Colonic mucosa (tissue), 4 donors: ENCODE measurements at regions not wholly inside any gene's neighbourhood (a gene's known extent, or its start where the extent isn't known, plus 50 kb on each side); places are given as distances from the start of the nearest gene placed in this dataset.
"Not testable (repeated sequence)": the region's sequence is repeated elsewhere in the genome, so short reads cannot be mapped to it uniquely, and the experiment has no call there.

ENCODE experiments used
- DNase-seq: peaks from one replicate; pipeline ENCODE4 v3.0.0-alpha.2; 2020
- H3K27ac ChIP-seq: fragments of 200-600 bp; one replicate; pipeline ENCODE4 v1.8.0; 2021
- H3K27me3 ChIP-seq: fragments of 200-600 bp; one replicate; pipeline ENCODE4 v1.8.0; 2021
- H3K36me3 ChIP-seq: fragments of 200-600 bp; one replicate; pipeline ENCODE4 v1.8.0; 2021
- H3K4me1 ChIP-seq: fragments of 200-600 bp; one replicate; pipeline ENCODE4 v1.8.0; 2021; ENCODE audit warnings: mild to moderate bottlenecking
- H3K4me3 ChIP-seq: fragments of 200-600 bp; one replicate; pipeline ENCODE4 v1.8.0; 2021
- H3K9ac ChIP-seq, 2 donors: one replicate each; pipeline ENCODE4 v1.7.0; 2013; ENCODE audit warnings: control low read depth in 2 of 2, low read depth in 2 of 2, low read length in 2 of 2
- H3K9me3 ChIP-seq: fragments of 200-600 bp; one replicate; pipeline ENCODE4 v1.8.0; 2021
- CTCF ChIP-seq: fragments of 200-600 bp; IDR thresholded peaks from one replicate; pipeline ENCODE4 v1.8.0; 2022; ENCODE audit warnings: antibody characterized with exemption, mild to moderate bottlenecking
- intact Hi-C: fragments of 100-400 bp; cut with DNase I; formaldehyde crosslinking; loops from one replicate; pipeline ENCODE4 v1.14.1; 2022
- donor health status: healthy.
- donor health status: DM: no; HTN: no; CAD: no.
- donor health status: DM: no; HTN: no; CAD: no.

- H3K36me3 ChIP-seq: no peaks in the 10 kb centered on the region
- no peak for DNase-seq
- H3K27me3 ChIP-seq: no peaks in the 10 kb centered on the region
- TF ChIP-seq CTCF: no peak
- no peak overlapping the region for H3K9ac ChIP-seq
- intact Hi-C loops: no loop called here
- H3K4me1 ChIP-seq: no peaks in the 10 kb centered on the region
- no peak overlapping the region for H3K27ac ChIP-seq
- H3K9me3 ChIP-seq: no peaks in the 10 kb centered on the region
- H3K4me3 ChIP-seq: no peak overlapping the region
Measured at GRCh38 chr14:66268802-66269334, 217.3 kb upstream of the CCDC196 start.

DNA sequence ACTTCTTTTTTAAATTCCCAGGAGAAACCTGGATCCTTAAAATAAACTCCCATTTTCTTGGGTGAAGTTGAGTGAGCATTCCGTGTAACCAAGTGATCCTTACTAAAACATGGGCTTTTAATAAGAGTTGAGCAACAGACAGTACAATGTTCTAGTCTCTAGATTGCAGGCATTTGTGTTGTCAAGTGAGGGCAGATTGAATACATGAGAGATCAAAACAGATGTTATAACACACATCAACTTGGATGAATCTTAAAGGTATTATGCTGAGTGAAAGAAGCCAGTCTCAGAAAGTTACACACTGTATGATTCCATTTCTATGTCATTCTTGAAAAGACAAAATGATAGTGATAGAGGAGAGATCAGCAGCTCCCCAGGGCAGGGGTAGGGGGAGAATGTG lies 213.9 kb upstream of the CCDC196 start:
- Histone ChIP-seq H3K9me3 (no peaks in the 10 kb centered on the region), H3K36me3 (no peaks in the 10 kb centered on the region), H3K9ac (no peak overlapping the region), H3K4me3 (no peak overlapping the region), H3K27me3 (no peaks in the 10 kb centered on the region), H3K27ac (no peak overlapping the region), H3K4me1 (no peaks in the 10 kb centered on the region)
- no peak for TF ChIP-seq CTCF
- DNase-seq: no peak
- intact Hi-C loops: no loop called here

- Histone ChIP-seq H3K27me3 (no peaks in the 10 kb centered on the region), H3K27ac (no peak overlapping the region), H3K4me3 (no peak overlapping the region), H3K36me3 (no peaks in the 10 kb centered on the region), H3K9ac (no peak overlapping the region), H3K4me1 (no peaks in the 10 kb centered on the region), H3K9me3 (no peaks in the 10 kb centered on the region)
- TF ChIP-seq CTCF: no peak
- intact Hi-C loops: no loop called here
- DNase-seq: no peak
Measured at GRCh38 chr14:66273261-66273832, 212.8 kb upstream of the CCDC196 start.

DNA sequence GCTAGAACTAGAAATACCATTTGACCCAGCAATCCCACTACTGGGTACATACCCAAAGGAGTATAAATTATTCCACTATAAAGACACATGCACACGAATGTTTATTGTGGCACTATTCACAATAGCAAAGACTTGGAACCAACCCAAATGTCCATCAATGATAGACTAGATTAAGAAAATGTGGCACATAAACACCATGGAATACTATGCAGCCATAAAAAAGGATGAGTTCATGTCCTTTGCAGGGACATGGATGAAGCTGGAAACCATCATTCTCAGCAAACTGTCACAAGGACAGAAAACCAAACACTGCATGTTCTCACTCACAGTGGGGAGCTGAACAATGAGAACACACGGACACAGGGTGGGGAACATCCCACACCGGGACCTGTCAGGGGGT lies 207.8 kb upstream of the CCDC196 start:
- not testable (repeated sequence) for DNase-seq, H3K9me3 ChIP-seq

GRCh38 chr14:66281036-66281776 lies 205.0 kb upstream of the CCDC196 start:
- no peak for TF ChIP-seq CTCF
- H3K9ac ChIP-seq: no peak overlapping the region
- no peaks in the 10 kb centered on the region for H3K27me3 ChIP-seq
- no peaks in the 10 kb centered on the region for H3K36me3 ChIP-seq
- no peak overlapping the region for H3K4me3 ChIP-seq
- no peak overlapping the region for H3K27ac ChIP-seq
- intact Hi-C loops: no loop called here
- DNase-seq: peak; percentile 23
- no peaks in the 10 kb centered on the region for H3K9me3 ChIP-seq
- no peaks in the 10 kb centered on the region for H3K4me1 ChIP-seq

More for the DNA sequence above, 207.8 kb upstream of the CCDC196 start:
- H3K27ac ChIP-seq, H3K27me3 ChIP-seq, H3K4me1 ChIP-seq, H3K4me3 ChIP-seq, H3K9ac ChIP-seq, H3K36me3 ChIP-seq, intact Hi-C loops: not testable (repeated sequence)

DNA sequence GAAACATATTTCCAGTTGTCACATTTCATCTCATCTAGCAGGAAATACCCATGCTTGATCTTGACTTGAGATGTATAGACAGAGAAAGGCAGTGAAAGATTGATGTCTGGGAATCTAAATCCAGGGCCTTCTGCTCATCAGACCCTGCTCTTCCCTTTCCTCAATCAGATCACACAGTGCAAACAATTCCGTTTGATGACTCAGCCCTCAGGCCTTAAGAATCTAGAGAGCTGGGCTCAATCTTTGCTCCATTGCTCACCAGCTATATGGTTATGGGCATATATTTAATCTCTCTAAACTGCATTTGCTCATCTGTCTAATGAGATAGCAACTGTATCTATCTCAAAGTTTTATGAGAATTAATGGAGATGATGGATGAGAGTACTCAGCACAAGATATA lies 201.8 kb upstream of the CCDC196 start:
- H3K36me3 ChIP-seq: no peaks in the 10 kb centered on the region
- H3K4me3 ChIP-seq: no peak overlapping the region
- no peaks in the 10 kb centered on the region for H3K4me1 ChIP-seq
- H3K27me3 ChIP-seq: no peaks in the 10 kb centered on the region
- DNase-seq: no peak
- H3K9me3 ChIP-seq: no peaks in the 10 kb centered on the region
- no peak overlapping the region for H3K27ac ChIP-seq
- H3K9ac ChIP-seq: no peak overlapping the region
- TF ChIP-seq CTCF: no peak
- intact Hi-C loops: no loop called here
